GM12878 (cell line): ENCODE measurements at regions not wholly inside any gene's neighbourhood (a gene's known extent, or its start where the extent isn't known, plus 50 kb on each side); places are given as distances from the start of the nearest gene placed in this dataset.

Experiments
- ATAC-seq: fragments of 200-7000 bp; cut with Tn5 transposase; 3 replicates; pipeline ENCODE4 v1.9.1; 2020; ENCODE audit warnings: mild to moderate bottlenecking, moderate library complexity
- BruUV-seq: library from RNA; stranded (reverse); fragments of 400-500 nt; replicated peaks from 2 replicates; lab custom pipeline; 2021; lab: Mats Ljungman, UMichigan
- CTCF ChIA-PET: fragments of 300-600 bp; sonication (Branson Sonifier 250); formaldehyde crosslinking; extraction: SDS; loops from one replicate; lab custom pipeline; 2021; ENCODE audit warnings: inconsistent platforms; lab: Yijun Ruan, JAX
- POLR2A ChIA-PET: fragments of 350-600 bp; formaldehyde crosslinking; extraction: SDS; loops from one replicate; lab custom pipeline; 2021; ENCODE audit warnings: inconsistent platforms; lab: Charles Lee
- RAD21 ChIA-PET: fragments of 300-600 bp; sonication (Branson Sonifier 250); formaldehyde crosslinking; loops from one replicate; lab custom pipeline; 2023; ENCODE audit warnings: antibody characterized with exemption; ENCODE audit not compliant: unreplicated experiment; lab: Charles Lee
- SMC1A ChIA-PET: fragments of 300-600 bp; sonication (Branson Sonifier 250); formaldehyde crosslinking; loops from one replicate; lab custom pipeline; 2023; ENCODE audit not compliant: unreplicated experiment, uncharacterized antibody; lab: Charles Lee
- DNase-seq: peaks from one replicate; pipeline ENCODE4 v3.0.0-alpha.2; 2011; ENCODE audit warnings: low read depth, low spot score
- FAIRE-seq: peaks from 3 replicates; lab custom pipeline; 2011; peaks lifted over from hg19 to GRCh38; lab: Jason Lieb, UNC
- H2AFZ ChIP-seq: 2 replicates; pipeline ENCODE4 v1.6.0; 2011; ENCODE audit warnings: low read depth, low read length, control low read depth; ENCODE audit not compliant: control insufficient read depth
- H3K27ac ChIP-seq: 2 replicates; pipeline ENCODE4 v1.5.1; 2011; ENCODE audit warnings: control low read depth; ENCODE audit not compliant: control insufficient read depth, insufficient read depth
- H3K27me3 ChIP-seq, 2 experiments: replicated peaks in 1 of 2; 2 replicates each; pipeline versions ENCODE4 v1.6.0 to v1.6.1; 2011; ENCODE audit warnings: low read length in 1 of 2; ENCODE audit not compliant: control insufficient read depth in 2 of 2, insufficient read depth in 2 of 2
- H3K36me3 ChIP-seq, 2 experiments: 2 replicates each; pipeline ENCODE4 v1.5.1; 2011; ENCODE audit warnings: low read length in 1 of 2; ENCODE audit not compliant: control insufficient read depth in 2 of 2, insufficient read depth in 2 of 2
- H3K4me1 ChIP-seq: 2 replicates; pipeline ENCODE4 v1.6.1; 2011; ENCODE audit warnings: mild to moderate bottlenecking, low read length, moderate library complexity, mixed read lengths; ENCODE audit not compliant: control insufficient read depth, insufficient read depth
- H3K4me2 ChIP-seq: 2 replicates; pipeline ENCODE4 v1.6.0; 2011; ENCODE audit warnings: control low read depth; ENCODE audit not compliant: control insufficient read depth, insufficient read depth
- H3K4me3 ChIP-seq: fragments of 200-600 bp; sonication (generic); 2 replicates; pipeline ENCODE4 v1.5.1; 2016
- H3K79me2 ChIP-seq: 2 replicates; pipeline ENCODE4 v1.6.0; 2011; ENCODE audit warnings: low read length; ENCODE audit not compliant: control insufficient read depth, insufficient read depth
- H3K9ac ChIP-seq: 2 replicates; pipeline ENCODE4 v1.8.0; 2011; ENCODE audit warnings: low read length, control low read depth, mixed read lengths; ENCODE audit not compliant: control insufficient read depth, insufficient read depth
- H3K9me3 ChIP-seq: replicated peaks from 3 replicates; pipeline ENCODE4 v1.5.1; 2011; ENCODE audit warnings: mild to moderate bottlenecking, low read length; ENCODE audit not compliant: control insufficient read depth, insufficient read depth
- H4K20me1 ChIP-seq: 2 replicates; pipeline ENCODE4 v1.6.0; 2011; ENCODE audit not compliant: control insufficient read depth, insufficient read depth
- ASH2L ChIP-seq: fragments of 300-600, 200-600 bp; sonication (generic); IDR thresholded peaks from 2 replicates; pipeline ENCODE4 v1.6.1; 2017; ENCODE audit warnings: low read depth, mild to moderate bottlenecking, borderline replicate concordance
- BCLAF1 ChIP-seq: fragments of 450-650 bp; IDR thresholded peaks from 2 replicates; pipeline ENCODE4 v1.6.1; 2017; ENCODE audit warnings: antibody characterized with exemption, mild to moderate bottlenecking, moderate library complexity
- CTCF ChIP-seq, 3 experiments: IDR thresholded peaks in 2 of 3; conservative IDR thresholded peaks in 1 of 3; 2 replicates each; pipeline ENCODE4 v1.5.1; 2011; ENCODE audit warnings: low read depth in 3 of 3, low read length in 3 of 3, mild to moderate bottlenecking in 3 of 3, control low read depth in 2 of 3, moderate library complexity in 2 of 3, inconsistent platforms in 1 of 3, mixed read lengths in 1 of 3; ENCODE audit not compliant: control insufficient read depth in 2 of 3, insufficient read depth in 1 of 3; ENCODE audit errors: extremely low read depth in 1 of 3
- FOS ChIP-seq: IDR thresholded peaks from 3 replicates; pipeline ENCODE4 v1.6.1; 2011; ENCODE audit warnings: borderline replicate concordance; ENCODE audit not compliant: insufficient read length; ENCODE audit errors: extremely low read depth
- POLR2AphosphoS5 ChIP-seq: IDR thresholded peaks from 2 replicates; pipeline ENCODE4 v1.6.1; 2011; ENCODE audit warnings: mild to moderate bottlenecking, low read length, inconsistent platforms
- RAD21 ChIP-seq: IDR thresholded peaks from 2 replicates; pipeline ENCODE4 v1.6.1; 2011; ENCODE audit warnings: mild to moderate bottlenecking, low read depth, low read length, moderate library complexity; ENCODE audit not compliant: insufficient read depth
- SMC3 ChIP-seq: IDR thresholded peaks from 2 replicates; pipeline ENCODE4 v1.6.1; 2011; ENCODE audit warnings: low read length, improper control_type of control experiment, borderline replicate concordance
- SPI1 ChIP-seq: IDR thresholded peaks from 2 replicates; pipeline ENCODE4 v1.6.1; 2011; ENCODE audit warnings: low read depth, mild to moderate bottlenecking, low read length, moderate library complexity, borderline replicate concordance; ENCODE audit not compliant: insufficient read depth
- SUPT20H ChIP-seq: IDR thresholded peaks from 2 replicates; pipeline ENCODE4 v1.6.1; 2011; ENCODE audit warnings: low read depth, mild to moderate bottlenecking, low read length, moderate library complexity, borderline replicate concordance; ENCODE audit not compliant: control insufficient read depth
- SUZ12 ChIP-seq: fragments of 200-600 bp; sonication (generic); IDR thresholded peaks from one replicate; pipeline ENCODE4 v1.6.1; 2018; ENCODE audit warnings: antibody characterized with exemption, mild to moderate bottlenecking; ENCODE audit not compliant: unreplicated experiment
- WGBS: methylation state at CpG from one replicate; pipeline ENCODE4 v1.1.6; 2016; ENCODE audit warnings: low lambda C conversion rate; ENCODE audit not compliant: insufficient replicate concordance, insufficient coverage; ENCODE audit errors: missing lambda C conversion rate; 5-methylcytosine and 5-hydroxymethylcytosine counted together
- in situ Hi-C: fragments of 300-500 bp; cut with MboI; formaldehyde crosslinking; loops from 9 replicates; pipeline ENCODE4 v1.14.3; 2018; ENCODE audit warnings: mixed read lengths
- intact Hi-C: fragments of 100-400 bp; cut with micrococcal nuclease; formaldehyde crosslinking; loops from one replicate; pipeline ENCODE4 v1.14.2; 2022; ENCODE audit not compliant: unreplicated experiment

GRCh38 chr6:105835373-105835772 is 250.8 kb upstream of the PRDM1 start:
- Histone ChIP-seq H3K9me3 (no peaks in the 10 kb centered on the region), H3K36me3 (no peaks in the 10 kb centered on the region), H3K27ac (no peak overlapping the region), H2AFZ (no peak overlapping the region), H3K9ac (no peak overlapping the region), H3K4me3 (no peak overlapping the region), H3K4me1 (no peaks in the 10 kb centered on the region), H4K20me1 (no peaks in the 10 kb centered on the region)
- SMC1A ChIA-PET: interaction anchor here (0.9 to 1.9 kb wide), 9 partner anchors 9 to 402 kb away, joined by 3 to 7 read pairs (median 3); no protein-coding TSS in a partner anchor
- DNase-seq (no peak), ATAC-seq (peak; percentile 34; the same call in 1 of the 3 replicates), FAIRE-seq (no peak)
- BruUV-seq: no TSS peak
- POLR2A ChIA-PET: no interaction called here
- CTCF ChIA-PET: interaction anchor here (0.9 to 1.6 kb wide), 8 partner anchors 9 to 403 kb away, joined by 3 to 8 read pairs (median 4); no protein-coding TSS in a partner anchor
- in situ Hi-C loops: no loop called here
- 39% methylated on average over 6 of the region's 6 CpGs for WGBS
- TF ChIP-seq BCLAF1 (no peak), RAD21 (peak; percentile 39), ASH2L (no peak), FOS (no peak), CTCF (IDR thresholded peaks at IDR 0.05 in 2 of 3, conservative IDR thresholded peaks at IDR 0.05 in 1 of 3; ENCODE audit: control insufficient read depth in 2 of 3, extremely low read depth in 1 of 3, insufficient read depth in 1 of 3, low read depth in 3 of 3, low read length in 3 of 3) (peak; percentile 8 to 34 (median 16); a peak in 2 of 6 replicates), POLR2AphosphoS5 (no peak), SUPT20H (no peak), SMC3 (peak; percentile 35; the same call in 1 of the 2 replicates), SPI1 (no peak), SUZ12 (no peak)
- TF ChIP-seq, all 136 proteins: peak for 3
- RAD21 ChIA-PET: interaction anchor here (0.6 to 2.1 kb wide), 8 partner anchors 25 to 404 kb away, joined by 3 to 11 read pairs (median 3); no protein-coding TSS in a partner anchor
- intact Hi-C loops: loop anchor here (5.0 kb wide), 1 partner anchor 353 kb away; no protein-coding TSS in a partner anchor
- Histone ChIP-seq H3K4me2 (no peak overlapping the region), H3K27me3 (no peaks in the 10 kb centered on the region; a peak in 1 of 4 replicates), H3K79me2 (no peaks in the 10 kb centered on the region)
